SK-N-SH treated with all-trans-retinoic acid at 6 μM for 48 hours (cell line): ENCODE measurements at regions not wholly inside any gene's neighbourhood (a gene's known extent, or its start where the extent isn't known, plus 50 kb on each side); places are given as distances from the start of the nearest gene placed in this dataset.

Experiments
- ATAC-seq: fragments of 200-7000 bp; cut with Tn5 transposase; 3 replicates; pipeline ENCODE4 v1.9.1; 2020; ENCODE audit warnings: mild to moderate bottlenecking, moderate library complexity
- ARNTL ChIP-seq: fragments of 450-650 bp; formaldehyde crosslinking; IDR thresholded peaks from 2 replicates; pipeline ENCODE4 v1.5.0; 2020; ENCODE audit warnings: low read depth, mild to moderate bottlenecking, moderate library complexity, borderline replicate concordance
- BACH2 ChIP-seq: fragments of 250-450 bp; sonication (Bioruptor Pico); IDR thresholded peaks from 2 replicates; pipeline ENCODE4 v1.9.0; 2021; ENCODE audit warnings: mild to moderate bottlenecking, borderline replicate concordance
- CSDC2 ChIP-seq: fragments of 250-450 bp; sonication (Bioruptor Pico); IDR thresholded peaks from 2 replicates; pipeline ENCODE4 v1.5.0; 2020; ENCODE audit warnings: mild to moderate bottlenecking, moderate library complexity
- ESRRG ChIP-seq: fragments of 250-450 bp; sonication (Bioruptor Pico); IDR thresholded peaks from 2 replicates; pipeline ENCODE4 v1.6.1; 2021; ENCODE audit warnings: mild to moderate bottlenecking
- GLIS3 ChIP-seq: fragments of 250-450 bp; sonication (Bioruptor Pico); IDR thresholded peaks from 2 replicates; pipeline ENCODE4 v1.5.0; 2020; ENCODE audit warnings: mild to moderate bottlenecking, moderate library complexity
- ISL1 ChIP-seq: fragments of 250-450 bp; sonication (Bioruptor Pico); IDR thresholded peaks from 2 replicates; pipeline ENCODE4 v2.1.2; 2022; ENCODE audit warnings: mild to moderate bottlenecking, moderate library complexity
- OSR1 ChIP-seq: fragments of 250-450 bp; sonication (Bioruptor Pico); IDR thresholded peaks from 2 replicates; pipeline ENCODE4 v1.8.0; 2022; ENCODE audit warnings: moderate library complexity, mild to moderate bottlenecking, inconsistent platforms
- PPARA ChIP-seq: fragments of 250-450 bp; sonication (Bioruptor Pico); IDR thresholded peaks from 2 replicates; pipeline ENCODE4 v1.5.0; 2020; ENCODE audit warnings: mild to moderate bottlenecking, borderline replicate concordance
- RARB ChIP-seq: fragments of 250-450 bp; sonication (Bioruptor Pico); IDR thresholded peaks from 2 replicates; pipeline ENCODE4 v1.8.0; 2021; ENCODE audit warnings: mild to moderate bottlenecking, moderate library complexity
- SNAI2 ChIP-seq: fragments of 250-450 bp; sonication (Bioruptor Pico); IDR thresholded peaks from 2 replicates; pipeline ENCODE4 v1.5.0; 2020; ENCODE audit warnings: mild to moderate bottlenecking, moderate library complexity
- TCF4 ChIP-seq: fragments of 250-450 bp; sonication (Bioruptor Pico); IDR thresholded peaks from 2 replicates; pipeline ENCODE4 v1.8.0; 2021; ENCODE audit warnings: mild to moderate bottlenecking, moderate library complexity, borderline replicate concordance
- TOX ChIP-seq: fragments of 250-450 bp; sonication (Bioruptor Pico); IDR thresholded peaks from 2 replicates; pipeline ENCODE4 v1.8.0; 2021; ENCODE audit warnings: mild to moderate bottlenecking, moderate library complexity, borderline replicate concordance
- ZC3H10 ChIP-seq: fragments of 250-450 bp; sonication (Bioruptor Pico); IDR thresholded peaks from 2 replicates; pipeline ENCODE4 v1.5.1; 2021; ENCODE audit warnings: mild to moderate bottlenecking, moderate library complexity
- ZFP3 ChIP-seq: fragments of 250-450 bp; sonication (Bioruptor Pico); IDR thresholded peaks from 2 replicates; pipeline ENCODE4 v1.5.0; 2020; ENCODE audit warnings: mild to moderate bottlenecking, moderate library complexity
- ZFP30 ChIP-seq: fragments of 450-650 bp; formaldehyde crosslinking; IDR thresholded peaks from 2 replicates; pipeline ENCODE4 v1.5.0; 2022; ENCODE audit warnings: mild to moderate bottlenecking, moderate library complexity
- ZNF565 ChIP-seq: fragments of 450-650 bp; formaldehyde crosslinking; conservative IDR thresholded peaks from 2 replicates; pipeline ENCODE4 v1.5.0; 2020; ENCODE audit warnings: low read depth, mild to moderate bottlenecking, moderate library complexity
- ZNF70 ChIP-seq: fragments of 450-650 bp; formaldehyde crosslinking; IDR thresholded peaks from 2 replicates; pipeline ENCODE4 v1.5.0; 2020; ENCODE audit warnings: mild to moderate bottlenecking, moderate library complexity
- ZNF8 ChIP-seq: fragments of 450-650 bp; formaldehyde crosslinking; IDR thresholded peaks from 2 replicates; pipeline ENCODE4 v1.5.0; 2020; ENCODE audit warnings: mild to moderate bottlenecking, moderate library complexity
- TF ChIP-seq, protein P1 (sequence below): fragments of 250-450 bp; sonication (Bioruptor Pico); IDR thresholded peaks from 2 replicates; pipeline ENCODE4 v1.5.1; 2021; ENCODE audit warnings: mild to moderate bottlenecking, moderate library complexity
- TF ChIP-seq, protein P2 (sequence below): fragments of 250-450 bp; sonication (Bioruptor Pico); IDR thresholded peaks from 2 replicates; pipeline ENCODE4 v1.8.0; 2020; ENCODE audit warnings: mild to moderate bottlenecking, moderate library complexity, borderline replicate concordance
- TF ChIP-seq, protein P3 (sequence below): fragments of 250-450 bp; sonication (Bioruptor Pico); IDR thresholded peaks from 2 replicates; pipeline ENCODE4 v1.5.0; 2020; ENCODE audit warnings: mild to moderate bottlenecking, moderate library complexity
- TF ChIP-seq, protein P4 (sequence below): fragments of 250-450 bp; sonication (Bioruptor Pico); IDR thresholded peaks from 2 replicates; pipeline ENCODE4 v1.8.0; 2021; ENCODE audit warnings: low read depth, mild to moderate bottlenecking, moderate library complexity, borderline replicate concordance
- TF ChIP-seq, protein P5 (sequence below): fragments of 250-450 bp; sonication (Bioruptor Pico); IDR thresholded peaks from 2 replicates; pipeline ENCODE4 v1.5.1; 2020; ENCODE audit warnings: low read depth, mild to moderate bottlenecking, moderate library complexity

DNA sequence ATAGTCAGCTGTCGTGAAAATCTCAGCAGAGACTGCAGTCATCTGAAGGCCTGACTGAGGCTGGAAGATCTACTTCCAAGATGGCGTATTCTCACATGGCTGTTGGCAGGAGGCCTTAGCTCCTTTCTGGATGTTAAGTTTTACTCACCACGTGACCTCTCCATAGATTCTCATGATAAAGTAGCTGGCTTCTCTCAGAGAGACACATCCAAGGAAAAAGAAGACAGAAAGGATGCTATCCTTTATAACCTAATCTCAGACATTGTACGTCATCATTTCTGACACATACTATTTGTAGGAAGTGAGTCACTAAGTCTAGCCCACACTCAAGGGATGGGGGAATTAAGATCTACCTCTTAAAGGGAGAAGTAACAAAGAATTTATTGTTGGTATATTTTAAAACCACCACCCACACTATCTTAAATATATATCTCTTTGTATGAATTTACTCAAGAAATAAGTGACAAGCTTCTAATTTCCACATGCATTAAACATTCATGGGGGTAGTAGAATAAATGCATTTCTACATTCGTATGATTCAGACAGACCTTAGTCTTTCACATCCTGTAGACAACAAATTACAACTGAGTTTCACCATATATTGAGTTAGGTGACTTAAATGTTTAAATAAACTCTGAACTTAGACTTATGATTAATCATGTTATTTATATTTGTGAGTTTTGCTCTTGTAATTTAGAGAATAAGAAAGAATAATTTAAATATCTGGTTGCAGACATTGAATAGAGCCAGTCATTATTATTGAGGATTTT is 411.0 kb downstream of the LRIG3 start:
- TF ChIP-seq ISL1 (no peak), GLIS3 (CRISPR knock-in tag) (no peak), SNAI2 (CRISPR knock-in tag) (no peak), ZC3H10 (CRISPR knock-in tag) (0 out of 2 replicates have a peak, but pooled peaks have one; percentile 38), ESRRG (CRISPR knock-in tag) (no peak), CSDC2 (CRISPR knock-in tag) (no peak), ZFP3 (no peak), ARNTL (CRISPR knock-in tag) (no peak), BACH2 (CRISPR knock-in tag) (no peak), TOX (CRISPR knock-in tag) (peak; percentile 45; the same call in 1 of the 2 replicates), OSR1 (CRISPR knock-in tag) (0 out of 2 replicates have a peak, but pooled peaks have one; percentile 26), RARB (no peak), ZFP30 (CRISPR knock-in tag) (no peak), ZNF8 (CRISPR knock-in tag) (no peak), PPARA (CRISPR knock-in tag) (no peak), ZNF70 (no peak), ZNF565 (no peak), TCF4 (CRISPR knock-in tag) (no peak)
- TF ChIP-seq, protein P1, sequence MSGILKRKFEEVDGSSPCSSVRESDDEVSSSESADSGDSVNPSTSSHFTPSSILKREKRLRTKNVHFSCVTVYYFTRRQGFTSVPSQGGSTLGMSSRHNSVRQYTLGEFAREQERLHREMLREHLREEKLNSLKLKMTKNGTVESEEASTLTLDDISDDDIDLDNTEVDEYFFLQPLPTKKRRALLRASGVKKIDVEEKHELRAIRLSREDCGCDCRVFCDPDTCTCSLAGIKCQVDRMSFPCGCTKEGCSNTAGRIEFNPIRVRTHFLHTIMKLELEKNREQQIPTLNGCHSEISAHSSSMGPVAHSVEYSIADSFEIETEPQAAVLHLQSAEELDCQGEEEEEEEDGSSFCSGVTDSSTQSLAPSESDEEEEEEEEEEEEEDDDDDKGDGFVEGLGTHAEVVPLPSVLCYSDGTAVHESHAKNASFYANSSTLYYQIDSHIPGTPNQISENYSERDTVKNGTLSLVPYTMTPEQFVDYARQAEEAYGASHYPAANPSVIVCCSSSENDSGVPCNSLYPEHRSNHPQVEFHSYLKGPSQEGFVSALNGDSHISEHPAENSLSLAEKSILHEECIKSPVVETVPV: no peak
- TF ChIP-seq, protein P2, sequence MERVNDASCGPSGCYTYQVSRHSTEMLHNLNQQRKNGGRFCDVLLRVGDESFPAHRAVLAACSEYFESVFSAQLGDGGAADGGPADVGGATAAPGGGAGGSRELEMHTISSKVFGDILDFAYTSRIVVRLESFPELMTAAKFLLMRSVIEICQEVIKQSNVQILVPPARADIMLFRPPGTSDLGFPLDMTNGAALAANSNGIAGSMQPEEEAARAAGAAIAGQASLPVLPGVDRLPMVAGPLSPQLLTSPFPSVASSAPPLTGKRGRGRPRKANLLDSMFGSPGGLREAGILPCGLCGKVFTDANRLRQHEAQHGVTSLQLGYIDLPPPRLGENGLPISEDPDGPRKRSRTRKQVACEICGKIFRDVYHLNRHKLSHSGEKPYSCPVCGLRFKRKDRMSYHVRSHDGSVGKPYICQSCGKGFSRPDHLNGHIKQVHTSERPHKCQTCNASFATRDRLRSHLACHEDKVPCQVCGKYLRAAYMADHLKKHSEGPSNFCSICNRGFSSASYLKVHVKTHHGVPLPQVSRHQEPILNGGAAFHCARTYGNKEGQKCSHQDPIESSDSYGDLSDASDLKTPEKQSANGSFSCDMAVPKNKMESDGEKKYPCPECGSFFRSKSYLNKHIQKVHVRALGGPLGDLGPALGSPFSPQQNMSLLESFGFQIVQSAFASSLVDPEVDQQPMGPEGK: no peak
- TF ChIP-seq, protein P3, sequence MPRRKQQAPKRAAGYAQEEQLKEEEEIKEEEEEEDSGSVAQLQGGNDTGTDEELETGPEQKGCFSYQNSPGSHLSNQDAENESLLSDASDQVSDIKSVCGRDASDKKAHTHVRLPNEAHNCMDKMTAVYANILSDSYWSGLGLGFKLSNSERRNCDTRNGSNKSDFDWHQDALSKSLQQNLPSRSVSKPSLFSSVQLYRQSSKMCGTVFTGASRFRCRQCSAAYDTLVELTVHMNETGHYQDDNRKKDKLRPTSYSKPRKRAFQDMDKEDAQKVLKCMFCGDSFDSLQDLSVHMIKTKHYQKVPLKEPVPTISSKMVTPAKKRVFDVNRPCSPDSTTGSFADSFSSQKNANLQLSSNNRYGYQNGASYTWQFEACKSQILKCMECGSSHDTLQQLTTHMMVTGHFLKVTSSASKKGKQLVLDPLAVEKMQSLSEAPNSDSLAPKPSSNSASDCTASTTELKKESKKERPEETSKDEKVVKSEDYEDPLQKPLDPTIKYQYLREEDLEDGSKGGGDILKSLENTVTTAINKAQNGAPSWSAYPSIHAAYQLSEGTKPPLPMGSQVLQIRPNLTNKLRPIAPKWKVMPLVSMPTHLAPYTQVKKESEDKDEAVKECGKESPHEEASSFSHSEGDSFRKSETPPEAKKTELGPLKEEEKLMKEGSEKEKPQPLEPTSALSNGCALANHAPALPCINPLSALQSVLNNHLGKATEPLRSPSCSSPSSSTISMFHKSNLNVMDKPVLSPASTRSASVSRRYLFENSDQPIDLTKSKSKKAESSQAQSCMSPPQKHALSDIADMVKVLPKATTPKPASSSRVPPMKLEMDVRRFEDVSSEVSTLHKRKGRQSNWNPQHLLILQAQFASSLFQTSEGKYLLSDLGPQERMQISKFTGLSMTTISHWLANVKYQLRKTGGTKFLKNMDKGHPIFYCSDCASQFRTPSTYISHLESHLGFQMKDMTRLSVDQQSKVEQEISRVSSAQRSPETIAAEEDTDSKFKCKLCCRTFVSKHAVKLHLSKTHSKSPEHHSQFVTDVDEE (CRISPR knock-in tag): no peak
- TF ChIP-seq, protein P4, sequence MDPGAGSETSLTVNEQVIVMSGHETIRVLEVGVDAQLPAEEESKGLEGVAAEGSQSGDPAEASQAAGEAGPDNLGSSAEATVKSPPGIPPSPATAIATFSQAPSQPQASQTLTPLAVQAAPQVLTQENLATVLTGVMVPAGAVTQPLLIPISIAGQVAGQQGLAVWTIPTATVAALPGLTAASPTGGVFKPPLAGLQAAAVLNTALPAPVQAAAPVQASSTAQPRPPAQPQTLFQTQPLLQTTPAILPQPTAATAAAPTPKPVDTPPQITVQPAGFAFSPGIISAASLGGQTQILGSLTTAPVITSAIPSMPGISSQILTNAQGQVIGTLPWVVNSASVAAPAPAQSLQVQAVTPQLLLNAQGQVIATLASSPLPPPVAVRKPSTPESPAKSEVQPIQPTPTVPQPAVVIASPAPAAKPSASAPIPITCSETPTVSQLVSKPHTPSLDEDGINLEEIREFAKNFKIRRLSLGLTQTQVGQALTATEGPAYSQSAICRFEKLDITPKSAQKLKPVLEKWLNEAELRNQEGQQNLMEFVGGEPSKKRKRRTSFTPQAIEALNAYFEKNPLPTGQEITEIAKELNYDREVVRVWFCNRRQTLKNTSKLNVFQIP (CRISPR knock-in tag): no peak
- TF ChIP-seq, protein P5, sequence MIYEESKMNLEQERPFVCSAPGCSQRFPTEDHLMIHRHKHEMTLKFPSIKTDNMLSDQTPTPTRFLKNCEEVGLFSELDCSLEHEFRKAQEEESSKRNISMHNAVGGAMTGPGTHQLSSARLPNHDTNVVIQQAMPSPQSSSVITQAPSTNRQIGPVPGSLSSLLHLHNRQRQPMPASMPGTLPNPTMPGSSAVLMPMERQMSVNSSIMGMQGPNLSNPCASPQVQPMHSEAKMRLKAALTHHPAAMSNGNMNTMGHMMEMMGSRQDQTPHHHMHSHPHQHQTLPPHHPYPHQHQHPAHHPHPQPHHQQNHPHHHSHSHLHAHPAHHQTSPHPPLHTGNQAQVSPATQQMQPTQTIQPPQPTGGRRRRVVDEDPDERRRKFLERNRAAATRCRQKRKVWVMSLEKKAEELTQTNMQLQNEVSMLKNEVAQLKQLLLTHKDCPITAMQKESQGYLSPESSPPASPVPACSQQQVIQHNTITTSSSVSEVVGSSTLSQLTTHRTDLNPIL (CRISPR knock-in tag): no peak
- TF ChIP-seq, all 23 proteins: peak for 3
- peak; percentile 22; the same call in 1 of the 3 replicates for ATAC-seq

DNA sequence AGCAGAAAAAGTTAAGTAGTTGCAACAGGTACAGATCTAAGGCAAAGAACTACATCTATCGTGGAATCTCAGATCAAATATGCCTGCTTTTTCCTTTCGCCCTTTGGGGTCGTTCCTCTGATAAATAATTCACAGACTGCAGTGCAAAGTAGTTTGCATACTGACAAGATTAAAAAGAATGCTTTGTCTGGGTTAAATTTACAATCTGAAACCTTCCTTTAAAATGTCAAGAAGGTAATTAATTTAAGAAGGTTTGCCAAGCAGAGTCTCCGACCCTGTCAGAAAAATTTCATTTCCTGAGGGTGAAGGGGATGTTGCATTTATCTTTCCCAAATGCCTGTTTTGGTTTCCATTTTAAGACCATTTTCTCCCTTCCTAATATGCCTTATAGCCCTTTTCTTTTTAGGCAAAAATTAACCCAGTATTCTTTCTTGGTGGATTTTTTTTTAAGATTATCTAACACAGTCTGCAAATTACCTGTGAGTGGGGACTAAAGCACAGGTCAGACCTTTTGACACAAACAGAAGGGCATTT is 406.9 kb downstream of the LRIG3 start:
- ATAC-seq: peak; percentile 61
- no peak for TF ChIP-seq GLIS3 (CRISPR knock-in tag)
- no peak for TF ChIP-seq TCF4 (CRISPR knock-in tag)
- no peak for TF ChIP-seq TOX (CRISPR knock-in tag)
- TF ChIP-seq SNAI2 (CRISPR knock-in tag): no peak
- TF ChIP-seq, protein P4 (CRISPR knock-in tag): no peak
- no peak for TF ChIP-seq BACH2 (CRISPR knock-in tag)
- TF ChIP-seq, protein P1: no peak
- no peak for TF ChIP-seq CSDC2 (CRISPR knock-in tag)
- no peak for TF ChIP-seq ZNF8 (CRISPR knock-in tag)
- TF ChIP-seq ESRRG (CRISPR knock-in tag): no peak
